ENCODE measurements at regions not wholly inside any gene's neighbourhood (a gene's known extent, or its start where the extent isn't known, plus 50 kb on each side); places are given as distances from the start of the nearest gene placed in this dataset.
"Not testable (repeated sequence)": the region's sequence is repeated elsewhere in the genome, so short reads cannot be mapped to it uniquely, and the experiment has no call there.

DNA sequence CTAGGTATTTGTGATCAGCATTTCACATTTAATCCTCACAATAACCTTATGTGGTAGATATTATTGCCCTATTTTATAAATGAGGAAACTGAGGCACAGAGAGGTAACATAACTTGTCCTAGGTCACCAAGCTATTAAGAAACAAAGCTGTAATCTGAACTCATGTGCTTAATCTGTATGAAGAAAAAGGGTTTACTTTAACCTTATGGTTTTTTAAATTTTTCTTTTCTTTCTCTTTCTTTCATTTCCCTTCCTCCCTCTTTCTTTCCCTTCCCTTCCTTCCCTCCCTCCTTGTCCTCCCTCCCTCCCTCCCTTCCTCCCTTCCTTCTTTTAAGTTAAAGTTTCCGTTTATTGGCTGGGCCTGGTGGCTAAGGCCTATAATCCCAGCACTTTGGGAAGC is 105.2 kb upstream of the AMZ2 start:
- no peak for DNase-seq

DNA sequence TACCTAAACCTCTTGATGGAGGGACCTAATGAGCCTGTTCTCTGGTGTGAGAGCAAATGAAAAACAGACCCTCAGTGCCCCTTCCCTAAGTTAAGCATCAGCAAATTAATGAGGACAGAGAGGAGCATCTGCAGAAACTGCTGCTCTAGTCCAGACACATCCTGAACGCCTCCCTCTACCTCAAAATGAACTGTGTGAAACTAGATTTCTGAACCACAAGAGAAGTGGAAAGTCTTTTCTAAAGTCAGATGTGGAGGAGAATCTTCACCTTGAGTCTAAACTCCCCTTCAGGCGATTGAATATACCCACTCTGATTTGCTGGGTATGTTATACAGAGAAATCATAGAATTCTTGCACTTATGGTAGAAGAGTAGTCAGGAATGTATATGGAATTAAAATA is 104.4 kb upstream of the AMZ2 start:
- no peak for DNase-seq

DNA sequence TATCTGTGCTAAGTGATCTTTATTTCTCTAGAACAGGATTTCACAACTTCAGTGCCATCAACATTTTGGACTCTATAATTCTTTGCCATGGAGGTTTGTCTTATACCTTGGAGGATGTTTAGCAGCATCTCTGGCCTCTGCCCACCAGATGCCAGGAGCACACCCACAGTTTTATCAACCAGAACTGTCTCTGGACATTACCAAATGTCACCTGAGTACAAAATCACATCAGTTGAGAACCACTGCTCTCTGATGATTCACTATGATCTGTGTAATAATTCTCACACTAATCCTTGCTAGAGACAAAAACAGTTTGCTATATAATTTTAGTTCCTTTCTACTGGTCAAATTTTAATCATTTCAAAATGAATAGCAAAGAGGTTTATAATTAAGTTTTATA is 102.8 kb upstream of the AMZ2 start:
- no peak for DNase-seq

DNA sequence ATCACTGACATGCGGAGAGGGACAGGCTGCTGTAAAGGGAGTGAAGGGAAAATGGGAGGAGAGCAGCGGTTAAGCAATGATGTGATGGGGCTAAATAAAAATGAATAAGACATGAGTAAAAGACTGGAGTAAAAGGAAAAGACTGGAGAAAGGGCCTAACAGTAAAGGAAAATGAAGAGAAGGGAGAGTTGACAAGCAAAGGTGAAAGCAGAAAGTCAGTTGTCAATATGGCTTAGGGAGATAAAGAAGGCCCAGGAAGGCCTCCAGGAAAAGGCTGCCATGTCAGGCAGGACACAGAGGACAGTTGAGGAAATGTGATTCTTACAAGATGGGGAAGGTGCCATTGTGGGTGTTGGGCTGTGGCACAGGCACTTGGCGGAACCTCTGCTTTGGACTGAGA is 98.9 kb upstream of the AMZ2 start:
- DNase-seq, result no peak

DNA sequence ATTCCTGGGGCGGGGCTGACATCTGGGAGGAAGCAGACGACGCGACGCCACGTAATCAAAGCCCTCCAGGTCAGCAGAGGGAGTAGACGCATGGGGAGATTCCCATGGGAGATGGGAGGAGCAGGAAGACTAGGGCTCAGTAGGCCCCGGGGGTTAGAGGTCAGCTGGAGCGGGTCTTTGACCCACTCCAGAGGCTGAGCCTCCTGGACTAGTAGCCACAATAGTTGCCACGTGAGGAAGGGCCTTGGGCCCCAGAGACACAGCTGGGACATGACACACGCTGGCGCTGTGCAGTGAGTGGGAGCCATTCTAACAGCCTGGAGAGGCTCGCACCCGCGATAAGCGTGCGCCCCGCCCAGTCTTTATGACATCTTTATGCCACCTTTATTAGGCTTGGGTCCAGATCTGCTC is 95.7 kb upstream of the AMZ2 start:
- DNase-seq, result no peak

DNA sequence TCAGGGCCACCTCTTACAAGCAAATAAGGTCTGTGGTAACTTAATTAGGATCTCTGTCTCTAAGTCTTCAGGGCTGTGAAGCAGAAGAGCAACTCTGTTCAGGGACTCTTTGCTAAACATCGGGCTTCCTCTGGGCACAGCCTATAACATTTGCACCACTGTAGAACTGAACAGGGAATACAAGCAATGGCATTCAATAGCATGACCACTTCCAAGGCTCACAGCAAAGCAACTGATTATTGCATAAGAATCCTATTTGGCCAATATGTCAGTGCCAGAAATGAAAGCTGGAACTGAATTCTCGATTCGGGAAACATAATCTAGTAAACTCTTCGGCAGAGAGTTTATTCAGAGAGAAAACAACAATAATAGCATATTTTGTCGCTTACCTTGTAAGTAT is 92.2 kb upstream of the AMZ2 start:
- DNase-seq, result no peak

DNA sequence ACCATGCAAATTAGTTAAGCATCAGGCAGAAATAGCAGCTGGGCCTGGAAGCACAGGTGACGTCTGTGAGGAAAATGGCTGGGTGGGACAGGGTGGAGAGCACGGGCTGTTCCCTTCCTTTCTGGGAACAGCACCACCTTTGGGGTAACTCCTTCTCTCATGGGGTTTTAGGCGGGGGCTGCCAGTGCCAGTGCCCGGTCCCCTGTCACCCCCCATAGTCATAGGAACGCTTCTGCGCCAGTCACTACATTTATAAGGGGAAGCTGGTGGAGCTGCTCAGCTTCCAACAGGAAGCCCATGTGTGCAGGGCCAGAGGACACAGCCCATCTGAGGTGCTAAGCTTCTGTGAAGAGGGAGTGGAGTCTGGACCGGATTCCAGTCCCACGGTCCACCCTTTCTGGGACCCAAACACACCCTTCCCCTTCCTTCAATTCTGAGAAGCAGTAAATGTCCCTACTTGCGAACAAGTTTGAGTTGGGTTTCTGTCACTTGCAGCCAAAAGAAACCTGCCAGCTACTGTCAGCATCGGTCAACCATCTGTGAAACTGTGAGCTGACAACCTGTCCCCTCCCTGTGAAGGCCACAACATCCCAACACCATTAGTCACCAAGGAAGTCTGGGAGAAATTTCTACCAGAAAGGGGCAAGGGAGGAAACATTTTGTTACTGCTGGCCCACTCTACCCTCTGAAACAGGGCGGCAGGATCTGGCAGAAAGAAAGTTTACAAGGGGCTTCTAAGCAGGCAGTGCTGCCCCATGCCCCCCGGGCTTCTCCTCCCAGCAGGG is 86.0 kb upstream of the AMZ2 start:
- DNase-seq, result no peak

DNA sequence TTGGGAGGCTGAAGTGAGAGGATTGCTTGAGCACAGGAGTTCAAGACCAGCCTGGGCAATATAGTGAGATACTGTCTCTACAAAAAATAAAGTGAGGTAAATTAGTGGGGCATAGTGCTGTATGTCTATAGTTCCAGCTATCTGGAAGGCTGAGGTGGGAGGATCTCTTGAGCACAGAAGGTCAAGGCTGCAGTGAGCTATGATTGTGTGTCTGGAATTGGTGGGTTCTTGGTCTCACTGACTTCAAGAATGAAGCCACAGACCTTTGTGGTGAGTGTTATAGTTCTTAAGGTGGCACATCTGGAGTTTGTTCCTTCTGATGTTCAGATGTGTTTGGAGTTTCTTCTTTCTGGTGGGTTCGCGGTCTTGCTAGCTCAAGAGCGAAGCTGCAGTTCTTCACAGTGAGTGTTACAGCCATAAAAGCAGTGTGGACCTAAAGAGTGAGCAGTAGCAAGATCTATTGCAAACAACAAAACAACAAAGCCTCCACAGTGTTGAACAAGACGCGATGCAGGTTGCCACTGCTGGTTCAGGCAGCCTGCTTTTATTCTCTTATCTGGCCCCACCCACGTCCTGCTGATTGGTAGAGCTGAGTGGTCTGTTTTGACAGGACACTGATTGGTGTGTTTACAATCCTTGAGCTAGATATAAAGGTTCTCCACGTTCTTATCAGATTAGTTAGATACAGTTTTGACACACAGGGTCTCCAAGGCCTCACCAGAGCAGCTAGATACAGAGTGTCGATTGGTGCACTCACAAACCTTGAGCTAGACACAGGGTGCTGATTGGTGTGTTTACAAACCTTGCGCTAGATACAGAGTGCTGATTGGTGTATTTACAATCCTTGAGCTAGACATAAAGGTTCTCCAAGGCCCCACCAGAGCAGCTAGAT is 79.3 kb upstream of the AMZ2 start:
- DNase-seq, result not testable (repeated sequence)

DNA sequence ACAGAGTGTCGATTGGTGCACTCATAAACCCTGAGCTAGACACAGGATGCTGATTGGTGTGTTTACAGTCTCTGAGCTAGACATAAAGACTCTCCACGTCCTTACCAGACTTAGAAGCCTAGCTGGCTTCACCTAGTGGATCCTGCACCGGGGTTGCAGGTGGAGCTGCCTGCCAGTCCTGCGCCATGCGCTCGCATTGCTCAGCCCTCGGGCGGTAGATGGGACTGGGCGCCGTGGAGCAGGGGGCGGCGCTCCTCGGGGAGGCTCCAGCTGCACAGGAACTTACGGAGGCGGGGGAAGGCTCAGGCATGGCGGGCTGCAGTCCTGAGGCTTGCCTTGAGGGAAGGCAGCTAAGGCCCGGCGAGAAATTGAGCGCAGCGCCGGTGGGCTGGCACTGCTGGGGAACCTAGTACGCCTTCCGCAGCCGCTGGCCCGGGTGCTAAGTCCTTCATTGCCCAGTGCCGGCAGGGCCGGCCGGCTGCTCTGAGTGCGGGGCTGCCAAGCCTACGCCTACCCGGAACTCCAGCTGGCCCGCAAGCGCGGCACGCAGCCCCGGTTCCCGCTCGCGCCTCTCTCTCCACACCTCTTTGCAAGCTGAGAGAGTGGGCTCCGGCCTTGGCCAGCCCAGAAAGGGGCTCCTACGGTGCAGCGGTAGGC is 78.5 kb upstream of the AMZ2 start:
- DNase-seq, result not testable (repeated sequence)

DNA sequence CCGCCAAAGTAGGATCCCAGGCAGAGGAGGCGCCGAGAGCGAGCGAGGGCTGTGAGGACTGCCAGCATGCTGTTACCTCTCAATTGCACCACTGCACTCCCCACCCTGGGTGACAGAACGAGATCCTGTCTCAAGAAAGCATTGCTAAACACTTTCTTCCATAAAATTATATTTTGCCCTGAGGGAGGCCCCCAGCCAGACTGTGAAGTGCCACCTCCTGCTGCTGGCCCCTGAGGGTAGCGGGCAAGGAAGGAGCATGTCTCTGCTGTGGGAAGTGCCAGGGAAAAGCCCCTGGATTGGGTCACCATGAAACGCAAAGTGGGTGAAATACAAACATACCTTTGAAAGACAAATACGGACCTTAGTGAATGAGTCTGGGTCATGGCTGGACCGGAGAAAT is 78.0 kb upstream of the AMZ2 start:
- no peak for DNase-seq

DNA sequence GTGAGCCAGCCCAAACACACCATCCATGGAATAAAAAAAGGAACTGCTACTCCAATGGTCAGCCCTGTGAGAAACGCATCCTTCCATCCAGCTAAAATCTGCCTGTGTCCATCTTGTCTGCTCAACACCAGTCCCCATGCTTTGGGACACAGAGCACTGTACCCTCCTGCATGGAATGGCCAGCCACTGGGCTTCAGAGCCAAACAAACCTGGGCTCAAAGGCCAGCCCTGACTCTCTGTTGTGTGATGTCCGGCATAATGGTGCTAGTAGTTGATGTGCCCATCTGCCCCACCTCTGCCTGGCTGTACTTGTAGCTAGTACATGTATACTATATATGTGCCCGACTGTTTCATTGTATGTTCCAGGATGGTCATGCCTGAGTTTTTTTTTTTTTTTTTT is 77.6 kb upstream of the AMZ2 start:
- no peak for DNase-seq

DNA sequence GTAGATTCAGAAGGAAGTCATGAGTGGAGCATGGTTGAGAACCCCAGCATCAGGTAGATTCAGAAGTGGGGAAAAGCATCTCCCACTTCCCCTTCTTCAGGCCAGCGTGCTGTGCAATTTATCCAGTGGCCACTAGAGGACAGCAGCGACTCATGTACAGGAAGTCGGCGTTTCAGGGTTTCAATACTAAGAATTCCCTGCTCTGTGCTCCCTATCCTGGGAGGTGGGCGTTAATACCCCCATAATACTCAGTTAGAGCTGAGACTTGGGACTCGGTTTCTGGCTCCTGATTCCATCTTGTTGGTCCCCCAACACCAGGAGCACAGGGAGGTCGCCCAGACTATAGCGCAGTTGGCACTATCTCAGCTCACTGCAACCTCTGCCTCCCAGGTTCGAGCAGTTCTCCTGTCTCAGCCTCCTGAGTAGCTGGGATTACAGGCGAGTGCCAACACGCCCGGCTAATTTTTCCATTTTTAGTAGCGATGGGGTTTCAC is 75.3 kb upstream of the AMZ2 start:
- DNase-seq, result peak; percentile 78

DNA sequence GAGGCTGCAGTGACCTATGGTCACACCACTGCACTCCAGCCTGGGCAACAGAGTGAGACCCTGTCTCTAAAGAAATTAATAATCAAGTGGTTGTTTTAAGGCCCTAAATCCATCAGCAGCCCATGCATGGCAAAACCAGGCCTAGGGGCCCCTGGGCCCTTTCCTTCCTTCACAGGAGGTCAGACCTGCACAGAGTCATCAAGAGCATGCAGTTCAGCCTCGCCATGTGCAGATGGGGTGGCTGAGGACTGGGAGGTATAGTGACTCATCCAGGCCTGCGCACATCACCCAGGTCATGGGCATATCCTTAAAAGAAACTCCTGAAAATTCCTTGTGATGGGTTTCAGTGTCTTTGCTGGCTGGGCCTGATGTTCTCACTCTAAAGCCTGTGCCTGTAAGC is 72.4 kb upstream of the AMZ2 start:
- DNase-seq, result no peak

DNA sequence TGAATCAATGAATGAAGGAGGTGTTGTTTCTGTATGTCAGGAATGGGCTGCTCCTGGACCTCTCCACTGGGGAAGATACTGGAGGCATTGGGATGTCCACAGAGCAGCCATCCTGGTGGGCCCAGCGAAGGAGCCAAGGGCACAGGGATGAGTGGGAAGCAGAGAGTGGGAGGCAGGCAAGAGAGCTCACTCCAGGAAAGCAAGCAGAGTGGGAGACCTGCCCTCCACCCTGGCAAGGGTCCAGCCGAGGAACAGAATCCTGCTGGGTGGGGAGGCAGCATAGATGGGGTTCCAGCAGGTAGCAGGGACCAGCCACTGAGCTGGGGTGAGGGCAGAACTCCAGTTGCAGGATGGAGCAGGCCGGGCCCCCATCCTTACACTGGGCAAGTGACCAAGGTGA is 71.9 kb upstream of the AMZ2 start:
- DNase-seq, result no peak

DNA sequence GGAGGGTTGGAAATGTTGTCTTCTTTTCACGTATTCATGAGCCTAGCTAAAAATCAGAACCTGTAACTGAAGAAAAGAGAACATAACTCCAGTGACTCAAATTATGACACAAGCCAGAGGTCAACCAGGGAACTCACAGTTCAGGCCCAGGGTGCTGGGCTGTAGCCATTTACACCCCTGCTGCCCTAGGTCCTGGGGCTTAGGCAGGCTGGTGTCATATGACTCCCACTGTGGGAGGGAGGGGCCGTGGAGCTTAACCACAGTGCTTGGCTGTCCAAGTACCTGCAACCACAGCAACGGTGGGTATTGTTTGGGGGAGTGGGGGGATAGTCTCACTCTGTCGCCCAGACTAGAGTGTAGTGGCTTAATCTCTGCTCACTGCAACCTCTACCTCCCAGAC is 71.1 kb upstream of the AMZ2 start:
- DNase-seq, result no peak

DNA sequence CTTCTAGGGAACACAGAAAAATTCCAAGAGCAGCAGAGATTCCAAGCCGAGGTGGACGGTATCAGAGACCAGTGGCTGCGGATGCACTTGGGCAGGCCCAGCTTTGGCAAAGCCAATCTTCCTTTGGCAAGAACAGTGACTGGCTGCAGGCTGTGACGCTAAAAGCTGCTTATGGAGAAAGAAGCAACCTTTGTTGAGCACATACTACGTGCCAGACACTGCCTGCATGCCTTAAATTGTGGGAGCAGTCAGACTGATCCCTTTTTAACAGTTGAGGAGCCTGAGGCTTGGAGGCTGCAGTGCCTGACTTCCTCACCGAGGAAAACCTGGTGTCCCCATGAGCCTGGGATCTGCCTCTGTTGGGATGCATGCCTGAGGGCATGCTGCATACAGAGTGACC is 69.0 kb upstream of the AMZ2 start:
- DNase-seq, result no peak

DNA sequence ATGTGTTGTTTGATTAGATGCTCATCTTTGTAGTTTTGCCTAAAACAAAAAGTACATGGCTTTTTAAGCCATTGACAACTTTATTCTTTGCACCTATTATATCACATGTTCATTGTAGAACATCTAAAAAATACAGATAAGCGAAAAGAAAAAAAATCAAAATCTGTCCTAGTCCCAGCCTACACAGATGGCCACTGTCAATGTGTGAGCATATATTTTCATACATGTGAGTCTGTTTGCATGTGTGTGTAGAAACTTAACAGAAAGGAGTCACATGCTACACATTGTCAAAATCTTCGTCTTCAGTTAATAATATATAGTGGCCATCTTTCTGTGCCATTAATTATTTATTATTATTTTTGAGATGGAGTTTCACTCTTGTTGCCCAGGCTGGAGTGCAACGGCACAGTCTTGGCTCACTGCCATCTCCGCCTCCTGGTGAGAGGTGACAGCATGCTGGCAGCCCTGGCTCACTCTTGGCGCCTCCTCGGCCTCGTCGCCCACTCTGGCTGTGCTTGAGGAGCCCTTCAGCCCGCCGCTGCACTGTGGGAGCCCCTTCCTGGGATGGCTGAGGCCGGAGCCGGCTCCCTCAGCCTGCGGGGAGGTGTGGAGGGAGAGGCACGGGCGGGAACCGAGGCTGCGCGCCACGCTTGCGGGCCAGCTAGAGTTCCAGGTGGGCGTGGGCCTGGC is 68.5 kb upstream of the AMZ2 start:
- no peak for DNase-seq

DNA sequence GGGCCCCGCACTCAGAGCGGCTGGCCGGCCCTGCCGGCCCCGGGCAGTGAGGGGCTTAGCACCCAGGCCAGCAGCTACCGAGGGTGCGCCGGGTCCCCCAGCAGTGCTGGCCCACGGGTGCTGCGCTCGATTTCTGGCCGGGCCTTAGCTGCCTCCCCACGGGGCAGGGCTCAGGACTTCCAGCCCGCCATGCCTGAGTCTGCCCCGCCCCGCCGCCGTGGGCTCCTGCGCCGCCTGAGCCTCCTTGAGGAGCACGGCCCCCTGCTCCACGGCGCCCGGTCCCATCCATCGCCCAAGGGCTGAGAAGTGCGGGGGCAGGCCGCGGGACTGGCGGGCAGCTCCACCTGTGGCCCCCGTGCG is 67.9 kb upstream of the AMZ2 start:
- DNase-seq, result no peak

DNA sequence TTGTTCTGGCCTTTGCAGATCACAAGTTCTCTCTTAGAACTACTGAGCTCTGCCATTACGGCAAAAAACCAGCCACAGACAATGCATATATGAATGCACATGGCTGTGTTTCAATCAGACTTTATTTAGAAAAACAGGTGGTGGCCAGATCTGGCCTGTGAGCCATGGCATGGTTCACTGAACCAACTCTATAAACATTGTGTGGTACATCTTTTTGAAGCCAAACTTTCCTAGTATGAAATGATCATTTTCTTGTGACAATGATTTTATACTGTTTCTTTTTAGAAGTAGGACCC is 65.9 kb upstream of the AMZ2 start:
- no peak for DNase-seq

DNA sequence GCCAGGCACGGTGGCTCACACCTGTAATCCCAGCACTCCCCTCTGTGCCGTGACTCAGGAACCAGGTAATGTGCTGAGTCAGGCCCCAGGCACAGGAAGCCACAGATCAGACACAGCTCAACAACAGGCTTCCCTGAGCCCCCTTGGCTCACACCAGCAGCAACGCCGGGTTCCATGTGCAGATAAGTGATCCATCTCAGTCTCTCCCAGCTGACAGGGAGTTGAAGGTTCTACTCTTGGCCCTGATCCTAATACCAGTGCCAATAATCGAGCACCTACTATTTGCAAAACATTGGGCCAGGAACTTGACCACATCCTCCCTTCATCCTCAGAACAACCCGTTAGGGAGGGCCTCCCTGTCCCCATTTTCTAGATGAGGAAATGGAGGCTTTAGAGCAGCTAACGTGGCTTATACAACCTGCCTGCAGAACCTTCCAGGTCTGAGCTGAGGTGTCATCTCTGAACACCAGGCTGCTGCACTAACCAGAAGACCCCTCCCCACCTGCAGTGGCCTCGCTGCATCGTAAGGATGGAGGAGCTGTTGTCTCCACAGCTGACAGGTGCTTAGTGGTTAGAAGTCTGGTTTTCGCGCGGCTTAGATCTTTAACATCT is 64.8 kb upstream of the AMZ2 start:
- DNase-seq, result peak; percentile 72

DNA sequence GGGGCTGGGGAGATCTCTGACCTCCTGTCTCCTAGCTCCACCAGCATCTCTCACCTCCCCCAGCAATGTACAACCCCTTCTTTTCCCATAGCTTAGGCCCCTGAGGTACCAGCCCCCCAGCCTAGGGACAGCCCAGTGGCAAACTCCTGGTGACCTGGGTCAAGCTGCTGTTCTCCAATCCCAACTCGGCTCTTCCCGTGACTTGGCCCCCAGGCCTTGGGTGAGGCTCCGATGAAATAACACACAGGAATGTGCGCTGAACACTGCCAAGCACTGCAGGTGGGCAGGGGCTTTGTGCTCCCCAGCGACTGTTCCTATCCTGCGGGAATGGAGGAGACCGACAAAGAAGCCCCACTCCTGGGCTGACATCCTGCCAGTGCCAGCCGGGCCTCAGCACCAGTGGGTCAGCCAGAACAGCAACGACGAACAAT is 63.7 kb upstream of the AMZ2 start:
- no peak for DNase-seq

DNA sequence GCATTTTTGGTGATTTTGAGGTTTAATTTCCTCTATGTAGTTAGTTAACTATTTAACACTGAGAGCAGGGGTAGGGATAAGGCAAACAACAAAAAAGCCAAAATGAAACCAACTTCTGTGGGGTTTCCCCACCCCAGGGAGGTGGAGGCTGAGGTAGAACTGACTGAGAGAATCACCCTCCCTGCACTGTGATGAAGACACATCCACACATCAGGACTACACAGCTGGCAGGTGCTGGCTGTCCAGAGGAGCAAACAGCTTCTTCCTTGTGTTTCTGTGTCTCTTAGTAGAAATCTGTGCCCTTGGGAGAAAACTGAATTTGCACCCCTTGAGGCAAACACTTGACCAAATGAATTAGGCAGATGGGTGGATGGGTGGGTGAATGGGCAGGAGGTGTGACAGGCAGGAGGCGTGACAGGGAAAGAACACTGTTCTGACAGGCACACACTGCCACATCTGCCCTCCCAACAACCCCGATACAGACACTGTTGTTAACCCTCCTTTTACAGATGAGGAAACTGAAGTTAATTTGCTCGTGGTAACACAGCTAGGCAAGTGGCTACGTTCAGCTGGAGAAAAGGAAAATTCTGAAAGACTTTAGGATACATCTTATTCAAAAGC is 62.9 kb upstream of the AMZ2 start:
- peak; percentile 48 for DNase-seq
